ENCODE measurements at regions not wholly inside any gene's neighbourhood (a gene's known extent, or its start where the extent isn't known, plus 50 kb on each side); places are given as distances from the start of the nearest gene placed in this dataset.

- Histone ChIP-seq H3K56ac (ENCODE audit: insufficient read length, low read depth, low read length) (no peak overlapping the region), H3K9ac (ENCODE audit: extremely low read depth, insufficient read length, low read length) (no peak overlapping the region), H2BK120ac (ENCODE audit: low read depth, low read length, poor library complexity, severe bottlenecking) (no peak overlapping the region), H2BK12ac (ENCODE audit: insufficient read length, low read depth, low read length) (no peak overlapping the region), H3K4ac (ENCODE audit: low read depth, low read length) (no peak overlapping the region), H2AK5ac (ENCODE audit: insufficient read length, low read length) (no peak overlapping the region), H3K27me3 (ENCODE audit: insufficient read depth, low read length) (no peaks in the 10 kb centered on the region), H4K20me1 (ENCODE audit: control insufficient read depth, insufficient read depth, insufficient read length) (no peaks in the 10 kb centered on the region), H2AFZ (ENCODE audit: low read length) (no peak overlapping the region), H3K79me2 (ENCODE audit: insufficient read depth, low read length) (no peaks in the 10 kb centered on the region), H3K14ac (ENCODE audit: insufficient read depth, low read length) (no peak overlapping the region), H3T11ph (ENCODE audit: low read length) (no peak overlapping the region), H3K27ac (ENCODE audit: insufficient read length, low read depth, low read length) (no peak overlapping the region), H3K79me1 (ENCODE audit: insufficient read depth, low read depth, low read length, poor library complexity, severe bottlenecking) (no peaks in the 10 kb centered on the region), H3K4me1 (ENCODE audit: insufficient read depth, low read length) (no peaks in the 10 kb centered on the region), H3K9me3 (ENCODE audit: control insufficient read depth, low read depth, low read length) (no peaks in the 10 kb centered on the region), H3K23me2 (ENCODE audit: insufficient read length, low read depth, low read length, poor library complexity, severe bottlenecking) (no peaks in the 10 kb centered on the region), H3K18ac (ENCODE audit: insufficient read length, low read depth, low read length) (no peak overlapping the region), H4K8ac (replicated peaks; ENCODE audit: insufficient read length, low read depth, low read length) (no peak overlapping the region), H2BK15ac (ENCODE audit: low read depth, low read length) (no peak overlapping the region), H4K91ac (ENCODE audit: insufficient read length, low read depth, low read length) (no peak overlapping the region), H2BK20ac (ENCODE audit: low read depth, low read length, poor library complexity, severe bottlenecking) (no peak overlapping the region), H4K5ac (ENCODE audit: insufficient read length, low read depth, low read length) (no peak overlapping the region), H3K4me2 (ENCODE audit: insufficient read depth, insufficient read length, low read length) (no peak overlapping the region), H3K23ac (ENCODE audit: insufficient read length, low read depth, low read length) (no peak overlapping the region), H2BK5ac (ENCODE audit: insufficient read length, low read length) (no peak overlapping the region)
- Mint-ChIP-seq H3K9me3 (peaks cover 0 to 2% of the 10 kb centered on the region in 2 experiments; a peak in 2 of 5 replicates), H3K4me3 (no peak overlapping the region), H3K27ac (no peak overlapping the region), H3K27me3 (ENCODE audit: low read depth) (peaks cover 2% of the 10 kb centered on the region; the same call in 1 of the 2 replicates), H3K4me1 (no peaks in the 10 kb centered on the region), H3K36me3 (ENCODE audit: insufficient read depth in 1 of 3, low read depth in 3 of 3) (no peaks in the 10 kb centered on the region)
- no peak for DNase-seq
- TF ChIP-seq CTCF (conservative IDR thresholded peaks at IDR 0.05), result no peak
Observed at GRCh38 chr1:100629391-100629790, 90.2 kb upstream of the VCAM1 start.

All from H9 (cell line).